Lower leg skin (tissue), 4 donors: ENCODE measurements at regions not wholly inside any gene's neighbourhood (a gene's known extent, or its start where the extent isn't known, plus 50 kb on each side); places are given as distances from the start of the nearest gene placed in this dataset.
"Not testable (repeated sequence)": the region's sequence is repeated elsewhere in the genome, so short reads cannot be mapped to it uniquely, and the experiment has no call there.

Source experiments
- DNase-seq, 2 donors: peaks; one replicate each; pipeline ENCODE4 v3.0.0-alpha.2; 2019; ENCODE audit warnings: low spot score in 2 of 2
- H3K4me3 ChIP-seq: fragments of 200-600 bp; sonication (generic); 2 replicates; pipeline ENCODE4 v1.5.1; 2017; ENCODE audit warnings: mild to moderate bottlenecking, low read depth; ENCODE audit not compliant: poor library complexity, severe bottlenecking
- CTCF ChIP-seq, 3 donors: fragments of 450-650 bp; IDR thresholded peaks; one replicate each; pipeline ENCODE4 v1.5.1; 2016; ENCODE audit warnings: antibody characterized with exemption in 3 of 3, mild to moderate bottlenecking in 3 of 3, moderate library complexity in 2 of 3
- POLR2A ChIP-seq, 2 donors: fragments of 450-650 bp; IDR thresholded peaks; one replicate each; pipeline ENCODE4 v1.6.1; 2016 to 2017; ENCODE audit warnings: antibody characterized with exemption in 2 of 2, mild to moderate bottlenecking in 1 of 2, moderate library complexity in 1 of 2
- WGBS, 2 donors: methylation state at CpG; one replicate each; pipeline ENCODE4 v1.1.5; 2018; 5-methylcytosine and 5-hydroxymethylcytosine counted together
- intact Hi-C: fragments of 100-400 bp; cut with DNase I; formaldehyde crosslinking; loops from one replicate; pipeline ENCODE4 v1.15.0; 2023; ENCODE audit warnings: low total_unique reads

GRCh38 chr12:124140944-124141486, 153.9 kb upstream of the RFLNA start:
- no peak for DNase-seq
- 43 to 49% methylated on average over 7 of the region's 7 CpGs for WGBS, 2 donors
- TF ChIP-seq POLR2A (IDR thresholded peaks at IDR 0.05) = no peak
- no peak for TF ChIP-seq CTCF (IDR thresholded peaks at IDR 0.05)
- intact Hi-C loops = no loop called here
- no peak overlapping the region for H3K4me3 ChIP-seq

DNA sequence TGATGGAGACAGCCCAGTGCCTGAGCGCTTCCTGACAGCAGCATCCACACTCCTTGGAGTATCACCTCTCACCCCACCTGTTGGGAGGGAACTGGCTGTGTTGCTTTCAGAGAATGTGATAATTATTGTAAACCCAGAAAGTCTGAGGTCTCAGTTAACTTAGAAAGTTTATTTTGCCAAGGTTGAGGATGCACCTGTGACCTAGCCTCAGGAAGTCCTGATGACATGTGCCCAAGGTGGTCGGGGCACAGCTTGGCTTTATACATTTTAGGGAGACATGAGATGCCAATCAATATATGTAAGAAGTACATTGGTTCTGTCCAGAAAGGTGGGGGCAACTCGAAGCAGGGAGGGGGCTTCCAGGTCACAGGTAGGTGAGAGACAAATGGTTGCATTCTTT, 153.3 kb upstream of the RFLNA start:
- DNase-seq, H3K4me3 ChIP-seq, intact Hi-C loops: not testable (repeated sequence)
- WGBS, 2 donors = 47 to 50% methylated on average over 3 of the region's 3 CpGs

DNA sequence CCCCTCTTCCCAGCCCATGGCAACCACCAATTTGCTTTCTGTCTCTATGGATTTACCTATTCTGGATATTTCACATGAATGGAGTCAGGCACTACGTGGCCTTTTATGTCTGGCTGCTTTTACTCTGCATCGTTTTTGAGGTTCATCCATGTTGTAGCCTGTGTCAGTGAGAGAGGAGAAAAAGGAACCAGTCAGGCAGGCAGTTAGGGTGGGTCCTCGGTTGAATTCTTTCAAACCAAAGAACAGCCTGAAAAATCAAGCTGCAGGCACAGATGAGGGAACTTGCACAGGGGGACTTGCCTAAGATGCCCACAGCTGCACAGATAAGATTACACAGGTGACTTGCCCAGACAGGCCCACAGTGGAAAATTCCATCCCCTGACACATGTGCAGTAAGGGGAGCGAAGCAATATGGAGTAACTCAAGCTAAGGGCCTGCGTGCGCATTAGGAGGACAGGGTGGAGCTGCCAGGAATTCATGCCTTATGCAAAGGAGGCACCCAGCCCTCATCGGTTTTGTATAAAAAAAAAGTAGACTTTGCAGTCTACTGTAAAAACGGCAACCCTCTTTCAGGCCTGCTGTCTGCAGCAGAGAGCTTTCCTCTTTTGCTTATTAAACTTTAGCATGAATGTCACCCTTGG, 152.4 kb upstream of the RFLNA start:
- TF ChIP-seq CTCF (IDR thresholded peaks at IDR 0.05) (no peak), POLR2A (IDR thresholded peaks at IDR 0.05) (no peak)
- no peak for DNase-seq
- intact Hi-C loops = no loop called here
- no peak overlapping the region for H3K4me3 ChIP-seq
- 91 to 93% methylated on average over 8 of the region's 8 CpGs for WGBS, 2 donors

DNA sequence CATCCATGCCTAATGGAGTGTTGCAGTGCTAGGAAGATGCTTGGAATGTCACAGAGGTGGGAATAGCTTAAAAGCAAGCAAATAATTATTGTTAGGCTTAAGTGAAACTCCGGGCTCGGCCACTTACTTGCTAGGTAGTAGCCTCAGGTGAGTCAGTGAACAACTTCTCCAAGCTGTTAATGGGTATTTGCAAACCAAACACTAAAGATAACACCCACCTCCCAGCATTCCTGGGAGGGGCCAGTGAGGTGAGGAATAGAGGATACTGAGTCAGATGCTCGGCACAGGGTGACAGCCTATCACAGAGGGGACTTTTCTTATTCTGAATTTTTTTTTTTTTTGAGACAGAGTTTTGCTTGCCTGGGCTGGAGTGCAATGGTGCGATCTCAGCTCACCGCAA, 151.2 kb upstream of the RFLNA start:
- H3K4me3 ChIP-seq = no peak overlapping the region
- 94% methylated on average over 5 of the region's 5 CpGs for WGBS, 2 donors
- intact Hi-C loops = no loop called here
- DNase-seq = no peak
- TF ChIP-seq POLR2A (IDR thresholded peaks at IDR 0.05) (no peak), CTCF (IDR thresholded peaks at IDR 0.05) (no peak)

DNA sequence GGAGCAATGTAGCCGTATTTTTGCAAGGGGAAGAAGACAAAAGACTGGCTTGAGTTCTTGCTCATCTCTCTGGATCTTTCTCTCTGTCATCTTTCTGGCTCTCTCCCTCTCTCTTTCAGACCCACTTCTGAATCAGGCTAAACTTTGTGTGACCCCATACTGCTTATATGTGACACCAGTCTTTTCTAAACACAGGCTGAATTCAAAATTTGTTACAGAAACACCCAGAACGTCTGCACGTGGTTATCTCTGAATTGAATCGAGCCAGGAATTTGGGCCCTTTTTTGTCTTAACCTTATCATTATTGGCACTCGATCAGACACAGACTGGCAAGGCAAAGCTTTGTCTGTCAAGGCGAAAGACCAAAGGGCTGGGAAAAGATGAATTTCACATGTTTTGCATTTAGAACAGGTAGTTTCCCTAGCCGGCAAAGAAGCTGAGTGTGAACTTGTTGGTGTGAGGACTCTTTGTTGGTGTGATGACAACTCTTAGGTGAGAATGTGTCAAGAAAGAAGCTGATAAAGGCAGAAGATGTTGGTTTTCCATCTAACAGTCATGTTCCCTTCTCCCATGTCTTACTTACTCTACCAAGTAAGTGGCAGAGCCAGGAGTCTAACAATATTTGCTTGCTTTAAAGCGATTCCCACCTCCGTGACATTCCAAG, 150.2 kb upstream of the RFLNA start:
- intact Hi-C loops = no loop called here
- WGBS, 2 donors = 70 to 71% methylated on average over 9 of the region's 9 CpGs
- no peak overlapping the region for H3K4me3 ChIP-seq
- no peak for DNase-seq
- TF ChIP-seq CTCF (IDR thresholded peaks at IDR 0.05) (no peak), POLR2A (IDR thresholded peaks at IDR 0.05) (no peak)

DNA sequence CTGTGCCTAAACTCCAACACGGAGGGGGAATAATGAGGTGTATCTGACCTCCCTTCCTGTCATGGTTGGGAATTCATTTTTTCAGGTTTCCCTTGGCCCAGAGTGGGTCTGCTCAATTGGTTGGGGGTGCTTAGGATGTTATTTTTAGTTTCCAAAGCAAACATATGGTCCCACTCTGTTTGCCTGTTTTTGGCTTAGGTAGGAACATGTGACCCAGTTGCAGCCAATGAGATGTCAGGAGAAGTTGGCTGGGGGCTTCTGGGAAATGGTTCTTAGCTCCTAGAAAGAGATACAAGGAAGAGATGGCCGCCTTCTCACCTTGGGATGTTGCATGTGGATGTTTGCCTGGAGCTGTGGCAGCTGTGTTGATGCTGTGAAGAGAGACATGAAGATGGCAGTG, 147.9 kb upstream of the RFLNA start:
- H3K4me3 ChIP-seq = no peak overlapping the region
- DNase-seq = no peak
- no peak for TF ChIP-seq POLR2A (IDR thresholded peaks at IDR 0.05)
- no peak for TF ChIP-seq CTCF (IDR thresholded peaks at IDR 0.05)
- WGBS, 2 donors = 84 to 86% methylated on average over 2 of the region's 2 CpGs
- intact Hi-C loops = no loop called here
